Stimulated activated CD4-positive, alpha-beta T cell treated with anti-CD3 and anti-CD28 coated beads, Interleukin-15, amount 100 ng/mL, for 1 hour (primary cell): ENCODE measurements at regions not wholly inside any gene's neighbourhood (a gene's known extent, or its start where the extent isn't known, plus 50 kb on each side); places are given as distances from the start of the nearest gene placed in this dataset.

Experiments
- DNase-seq, 2 donors: peaks; one replicate each; pipeline ENCODE4 v3.0.0-alpha.2; 2020; ENCODE audit warnings: low read depth in 1 of 2, low spot score in 1 of 2

GRCh38 chr7:68444956-68445355 lies 1153.3 kb upstream of the AUTS2 start:
- no peak for DNase-seq

- no peak for DNase-seq
These were observed 1152.1 kb upstream of the AUTS2 start for GRCh38 chr7:68446183-68446582.

GRCh38 chr7:68449099-68449498 lies 1149.2 kb upstream of the AUTS2 start:
- DNase-seq, result no peak

GRCh38 chr7:68449816-68450215 lies 1148.5 kb upstream of the AUTS2 start:
- DNase-seq, result no peak

- DNase-seq, result no peak
These were observed 1143.3 kb upstream of the AUTS2 start for GRCh38 chr7:68454931-68455330.

GRCh38 chr7:68456469-68456868 lies 1141.8 kb upstream of the AUTS2 start:
- no peak for DNase-seq

- DNase-seq, result no peak
These were observed 1140.8 kb upstream of the AUTS2 start for GRCh38 chr7:68457481-68457880.

GRCh38 chr7:68458010-68458908 lies 1140.0 kb upstream of the AUTS2 start:
- no peak for DNase-seq

GRCh38 chr7:68461430-68461829 lies 1136.8 kb upstream of the AUTS2 start:
- no peak for DNase-seq

- DNase-seq, result no peak
These were observed 1127.3 kb upstream of the AUTS2 start for GRCh38 chr7:68470836-68471435.

GRCh38 chr7:68472688-68473087 lies 1125.6 kb upstream of the AUTS2 start:
- DNase-seq, result no peak

GRCh38 chr7:68474661-68475216 lies 1123.5 kb upstream of the AUTS2 start:
- no peak for DNase-seq

GRCh38 chr7:68476966-68477365 lies 1121.3 kb upstream of the AUTS2 start:
- DNase-seq, result no peak

- no peak for DNase-seq
These were observed 1119.9 kb upstream of the AUTS2 start for GRCh38 chr7:68478326-68478725.

- DNase-seq, result no peak
These were observed 1115.5 kb upstream of the AUTS2 start for GRCh38 chr7:68482800-68483199.

- no peak for DNase-seq
These were observed 1113.5 kb upstream of the AUTS2 start for GRCh38 chr7:68484731-68485130.

- no peak for DNase-seq
These were observed 1112.9 kb upstream of the AUTS2 start for GRCh38 chr7:68485253-68485917.

- no peak for DNase-seq
These were observed 1109.8 kb upstream of the AUTS2 start for GRCh38 chr7:68488341-68489060.

GRCh38 chr7:68491523-68492358 lies 1106.5 kb upstream of the AUTS2 start:
- DNase-seq, result no peak

GRCh38 chr7:68492359-68492690 lies 1106.0 kb upstream of the AUTS2 start:
- DNase-seq, result no peak
